ENCODE measurements at regions not wholly inside any gene's neighbourhood (a gene's known extent, or its start where the extent isn't known, plus 50 kb on each side); places are given as distances from the start of the nearest gene placed in this dataset.

GRCh38 chr6:106778943-106779342, 149.6 kb downstream of the QRSL1 start:
- no peak overlapping the region for H3K27ac ChIP-seq
- H3K36me3 ChIP-seq, result no peaks in the 10 kb centered on the region
- ATAC-seq (ENCODE audit: insufficient number of reproducible peaks, low FRiP score, low read depth) (no peak), DNase-seq (ENCODE audit: low spot score) (no peak)
- H3K4me1 ChIP-seq (ENCODE audit: control insufficient read depth in 1 of 2, low read depth in 2 of 2), result peaks cover 2 to 7% of the 10 kb centered on the region in 2 donors
- no peaks in the 10 kb centered on the region for H3K27me3 ChIP-seq (replicated peaks; ENCODE audit: insufficient read depth)
- no peaks in the 10 kb centered on the region for H3K9me3 ChIP-seq
- no peak for TF ChIP-seq CTCF (IDR thresholded peaks at IDR 0.05)
- no peak overlapping the region for H3K4me3 ChIP-seq

- DNase-seq (ENCODE audit: low spot score) (no peak), ATAC-seq (ENCODE audit: insufficient number of reproducible peaks, low FRiP score, low read depth) (no peak)
- Histone ChIP-seq H3K4me1 (ENCODE audit: control insufficient read depth in 1 of 2, low read depth in 2 of 2) (peaks cover 2 to 21% of the 10 kb centered on the region in 2 donors), H3K9me3 (no peaks in the 10 kb centered on the region), H3K27me3 (replicated peaks; ENCODE audit: insufficient read depth) (no peaks in the 10 kb centered on the region), H3K36me3 (no peaks in the 10 kb centered on the region), H3K27ac (no peak overlapping the region), H3K4me3 (no peak overlapping the region)
- TF ChIP-seq CTCF (IDR thresholded peaks at IDR 0.05), result no peak
These were observed 144.7 kb downstream of the QRSL1 start for GRCh38 chr6:106773996-106774629.

GRCh38 chr6:106773522-106773921, 144.1 kb downstream of the QRSL1 start:
- Histone ChIP-seq H3K27me3 (replicated peaks; ENCODE audit: insufficient read depth) (no peaks in the 10 kb centered on the region), H3K9me3 (no peaks in the 10 kb centered on the region), H3K4me1 (ENCODE audit: control insufficient read depth in 1 of 2, low read depth in 2 of 2) (peaks cover 2 to 21% of the 10 kb centered on the region in 2 donors), H3K36me3 (no peaks in the 10 kb centered on the region), H3K4me3 (no peak overlapping the region), H3K27ac (no peak overlapping the region)
- ATAC-seq (ENCODE audit: insufficient number of reproducible peaks, low FRiP score, low read depth) (no peak), DNase-seq (ENCODE audit: low spot score) (no peak)
- no peak for TF ChIP-seq CTCF (IDR thresholded peaks at IDR 0.05)

- no peaks in the 10 kb centered on the region for H3K36me3 ChIP-seq
- ATAC-seq (ENCODE audit: insufficient number of reproducible peaks, low FRiP score, low read depth), result no peak
- no peak overlapping the region for H3K27ac ChIP-seq
- no peak overlapping the region for H3K4me3 ChIP-seq
- no peaks in the 10 kb centered on the region for H3K27me3 ChIP-seq (replicated peaks; ENCODE audit: insufficient read depth)
- peaks cover 2 to 21% of the 10 kb centered on the region in 2 donors for H3K4me1 ChIP-seq (ENCODE audit: control insufficient read depth in 1 of 2, low read depth in 2 of 2)
- TF ChIP-seq CTCF (IDR thresholded peaks at IDR 0.05), result no peak
- DNase-seq (ENCODE audit: low spot score), result no peak
- no peaks in the 10 kb centered on the region for H3K9me3 ChIP-seq
These were observed 143.1 kb downstream of the QRSL1 start for GRCh38 chr6:106772270-106773142.

GRCh38 chr6:106771822-106772221, 142.4 kb downstream of the QRSL1 start:
- no peak for ATAC-seq (ENCODE audit: insufficient number of reproducible peaks, low FRiP score, low read depth)
- no peak for TF ChIP-seq CTCF (IDR thresholded peaks at IDR 0.05)
- Histone ChIP-seq H3K4me3 (no peak overlapping the region), H3K36me3 (no peaks in the 10 kb centered on the region), H3K4me1 (ENCODE audit: control insufficient read depth in 1 of 2, low read depth in 2 of 2) (peaks cover 2 to 21% of the 10 kb centered on the region in 2 donors), H3K27me3 (replicated peaks; ENCODE audit: insufficient read depth) (no peaks in the 10 kb centered on the region), H3K27ac (no peak overlapping the region), H3K9me3 (no peaks in the 10 kb centered on the region)
- DNase-seq (ENCODE audit: low spot score), result no peak
